ENCODE measurements at regions not wholly inside any gene's neighbourhood (a gene's known extent, or its start where the extent isn't known, plus 50 kb on each side); places are given as distances from the start of the nearest gene placed in this dataset.

DNA sequence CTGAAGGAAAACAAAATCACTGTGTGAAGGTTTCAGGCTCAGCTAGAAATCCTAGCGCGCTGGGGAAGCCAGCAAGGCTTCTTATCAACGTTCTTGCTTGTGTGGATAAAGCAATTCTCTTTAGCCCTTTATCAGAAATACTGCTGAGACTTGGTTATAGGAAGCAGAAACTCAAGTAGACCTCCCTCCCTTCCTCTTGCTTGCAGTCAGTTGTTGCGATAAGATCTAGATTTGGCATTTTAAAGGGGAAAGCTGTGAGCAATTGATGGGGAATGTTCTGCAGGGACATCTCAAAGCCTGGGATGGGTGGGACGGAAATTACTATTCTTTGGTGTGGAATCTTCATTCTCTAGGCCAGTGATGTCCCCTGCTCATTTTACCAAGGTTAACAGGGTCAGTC is 76.4 kb upstream of the ANO4 start:
- TF ChIP-seq TCF12 (IDR thresholded peaks at IDR 0.05; ENCODE audit: low read depth) = no peak
- TF ChIP-seq, protein P1, sequence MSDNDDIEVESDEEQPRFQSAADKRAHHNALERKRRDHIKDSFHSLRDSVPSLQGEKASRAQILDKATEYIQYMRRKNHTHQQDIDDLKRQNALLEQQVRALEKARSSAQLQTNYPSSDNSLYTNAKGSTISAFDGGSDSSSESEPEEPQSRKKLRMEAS (IDR thresholded peaks at IDR 0.05) = no peak
- TF ChIP-seq TEAD4 (IDR thresholded peaks at IDR 0.05) = no peak
- no peak for TF ChIP-seq EP300 (IDR thresholded peaks at IDR 0.05; ENCODE audit: borderline replicate concordance)
- no peak for TF ChIP-seq CREB1 (IDR thresholded peaks at IDR 0.05; ENCODE audit: low read depth)
- TF ChIP-seq, protein P2, sequence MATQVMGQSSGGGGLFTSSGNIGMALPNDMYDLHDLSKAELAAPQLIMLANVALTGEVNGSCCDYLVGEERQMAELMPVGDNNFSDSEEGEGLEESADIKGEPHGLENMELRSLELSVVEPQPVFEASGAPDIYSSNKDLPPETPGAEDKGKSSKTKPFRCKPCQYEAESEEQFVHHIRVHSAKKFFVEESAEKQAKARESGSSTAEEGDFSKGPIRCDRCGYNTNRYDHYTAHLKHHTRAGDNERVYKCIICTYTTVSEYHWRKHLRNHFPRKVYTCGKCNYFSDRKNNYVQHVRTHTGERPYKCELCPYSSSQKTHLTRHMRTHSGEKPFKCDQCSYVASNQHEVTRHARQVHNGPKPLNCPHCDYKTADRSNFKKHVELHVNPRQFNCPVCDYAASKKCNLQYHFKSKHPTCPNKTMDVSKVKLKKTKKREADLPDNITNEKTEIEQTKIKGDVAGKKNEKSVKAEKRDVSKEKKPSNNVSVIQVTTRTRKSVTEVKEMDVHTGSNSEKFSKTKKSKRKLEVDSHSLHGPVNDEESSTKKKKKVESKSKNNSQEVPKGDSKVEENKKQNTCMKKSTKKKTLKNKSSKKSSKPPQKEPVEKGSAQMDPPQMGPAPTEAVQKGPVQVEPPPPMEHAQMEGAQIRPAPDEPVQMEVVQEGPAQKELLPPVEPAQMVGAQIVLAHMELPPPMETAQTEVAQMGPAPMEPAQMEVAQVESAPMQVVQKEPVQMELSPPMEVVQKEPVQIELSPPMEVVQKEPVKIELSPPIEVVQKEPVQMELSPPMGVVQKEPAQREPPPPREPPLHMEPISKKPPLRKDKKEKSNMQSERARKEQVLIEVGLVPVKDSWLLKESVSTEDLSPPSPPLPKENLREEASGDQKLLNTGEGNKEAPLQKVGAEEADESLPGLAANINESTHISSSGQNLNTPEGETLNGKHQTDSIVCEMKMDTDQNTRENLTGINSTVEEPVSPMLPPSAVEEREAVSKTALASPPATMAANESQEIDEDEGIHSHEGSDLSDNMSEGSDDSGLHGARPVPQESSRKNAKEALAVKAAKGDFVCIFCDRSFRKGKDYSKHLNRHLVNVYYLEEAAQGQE (IDR thresholded peaks at IDR 0.05; ENCODE audit: low read depth) = no peak
- TF ChIP-seq ZBTB7A (IDR thresholded peaks at IDR 0.05; ENCODE audit: low read depth) = no peak
- no peak for TF ChIP-seq EGR1 (IDR thresholded peaks at IDR 0.05)
- no peak for TF ChIP-seq FOXM1 (IDR thresholded peaks at IDR 0.05; ENCODE audit: borderline replicate concordance, low read depth)
- no peak for TF ChIP-seq RAD21 (IDR thresholded peaks at IDR 0.05; ENCODE audit: low read depth)

DNA sequence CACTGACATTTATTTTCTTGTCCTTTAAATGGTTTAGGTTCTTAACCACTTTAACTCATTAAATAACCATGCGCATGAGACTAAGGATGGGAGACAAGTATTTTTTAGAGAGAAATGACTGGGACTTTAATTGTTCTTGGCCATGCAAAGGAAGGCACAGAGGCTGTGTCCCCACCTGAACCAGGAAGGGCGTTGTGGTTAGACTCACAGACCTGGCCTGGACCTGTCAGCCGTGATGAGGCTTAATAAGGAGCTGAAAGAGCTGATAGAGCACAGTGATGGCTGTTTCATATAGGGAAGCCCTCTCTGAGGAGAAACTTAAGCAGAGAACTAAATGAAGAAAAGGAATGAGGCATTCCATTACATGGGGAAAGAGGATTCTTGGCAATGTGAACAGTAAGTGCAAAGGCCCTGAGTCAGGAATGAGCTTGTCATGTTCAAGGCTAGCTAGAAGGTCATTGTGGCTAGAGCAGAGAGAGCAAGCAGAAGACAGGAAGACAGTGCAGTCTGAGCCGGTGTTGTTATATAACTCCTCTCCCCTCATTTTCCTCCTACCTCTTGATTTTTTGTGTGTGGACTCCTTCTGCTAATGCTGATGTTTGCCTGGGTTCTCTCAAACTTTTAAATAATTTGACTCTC is 74.4 kb upstream of the ANO4 start:
- TF ChIP-seq TEAD4 (IDR thresholded peaks at IDR 0.05) = no peak
- no peak for TF ChIP-seq ZBTB7A (IDR thresholded peaks at IDR 0.05; ENCODE audit: low read depth)
- no peak for TF ChIP-seq CREB1 (IDR thresholded peaks at IDR 0.05; ENCODE audit: low read depth)
- no peak for TF ChIP-seq EGR1 (IDR thresholded peaks at IDR 0.05)
- TF ChIP-seq NFIC (IDR thresholded peaks at IDR 0.05) = no peak
- TF ChIP-seq EP300 (IDR thresholded peaks at IDR 0.05; ENCODE audit: borderline replicate concordance) = no peak
- TF ChIP-seq, protein P1 (IDR thresholded peaks at IDR 0.05) = no peak
- TF ChIP-seq, protein P3, sequence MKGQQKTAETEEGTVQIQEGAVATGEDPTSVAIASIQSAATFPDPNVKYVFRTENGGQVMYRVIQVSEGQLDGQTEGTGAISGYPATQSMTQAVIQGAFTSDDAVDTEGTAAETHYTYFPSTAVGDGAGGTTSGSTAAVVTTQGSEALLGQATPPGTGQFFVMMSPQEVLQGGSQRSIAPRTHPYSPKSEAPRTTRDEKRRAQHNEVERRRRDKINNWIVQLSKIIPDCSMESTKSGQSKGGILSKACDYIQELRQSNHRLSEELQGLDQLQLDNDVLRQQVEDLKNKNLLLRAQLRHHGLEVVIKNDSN (IDR thresholded peaks at IDR 0.05) = no peak
- TF ChIP-seq, protein P2 (IDR thresholded peaks at IDR 0.05; ENCODE audit: low read depth) = no peak
- no peak for TF ChIP-seq FOXM1 (IDR thresholded peaks at IDR 0.05; ENCODE audit: borderline replicate concordance, low read depth)
- no peak for TF ChIP-seq CEBPB (IDR thresholded peaks at IDR 0.05)
- no peak for TF ChIP-seq YY1 (IDR thresholded peaks at IDR 0.05; ENCODE audit: low read depth)

DNA sequence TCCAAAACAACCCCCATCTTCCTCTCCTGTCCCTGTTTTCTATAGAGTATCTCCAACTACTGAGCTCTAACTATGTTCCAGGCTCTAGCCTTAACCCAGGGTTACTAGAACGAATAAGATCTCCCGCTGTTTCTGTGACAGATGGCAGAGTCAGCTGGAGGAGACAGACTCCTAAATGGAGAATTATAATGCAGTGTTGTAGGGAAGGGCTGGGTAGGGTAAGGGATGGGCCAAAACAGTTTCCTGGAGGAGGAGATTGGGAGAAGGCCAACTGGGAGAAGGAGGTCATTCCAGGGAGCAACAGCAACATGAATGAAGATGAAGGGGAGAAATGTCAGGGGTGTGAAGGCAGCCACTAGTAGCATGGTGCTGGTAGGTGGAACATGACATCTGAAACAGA is 73.4 kb upstream of the ANO4 start:
- TF ChIP-seq EP300 (IDR thresholded peaks at IDR 0.05; ENCODE audit: borderline replicate concordance) = no peak
- TF ChIP-seq CREB1 (IDR thresholded peaks at IDR 0.05; ENCODE audit: low read depth) = no peak
- TF ChIP-seq EGR1 (IDR thresholded peaks at IDR 0.05) = no peak
- TF ChIP-seq, protein P2 (IDR thresholded peaks at IDR 0.05; ENCODE audit: low read depth) = no peak
- TF ChIP-seq TCF12 (IDR thresholded peaks at IDR 0.05; ENCODE audit: low read depth) = no peak
- TF ChIP-seq, protein P3 (IDR thresholded peaks at IDR 0.05) = no peak
- no peak for TF ChIP-seq RAD21 (IDR thresholded peaks at IDR 0.05; ENCODE audit: low read depth)
- no peak for TF ChIP-seq NFIC (IDR thresholded peaks at IDR 0.05)
- TF ChIP-seq, protein P1 (IDR thresholded peaks at IDR 0.05) = no peak
- no peak for TF ChIP-seq CEBPB (IDR thresholded peaks at IDR 0.05)
- no peak for TF ChIP-seq ZBTB7A (IDR thresholded peaks at IDR 0.05; ENCODE audit: low read depth)
- TF ChIP-seq FOXM1 (IDR thresholded peaks at IDR 0.05; ENCODE audit: borderline replicate concordance, low read depth) = no peak
- no peak for TF ChIP-seq TAF1 (IDR thresholded peaks at IDR 0.05; ENCODE audit: low read depth)
- no peak for TF ChIP-seq TEAD4 (IDR thresholded peaks at IDR 0.05)
- TF ChIP-seq YY1 (IDR thresholded peaks at IDR 0.05; ENCODE audit: low read depth) = no peak

DNA sequence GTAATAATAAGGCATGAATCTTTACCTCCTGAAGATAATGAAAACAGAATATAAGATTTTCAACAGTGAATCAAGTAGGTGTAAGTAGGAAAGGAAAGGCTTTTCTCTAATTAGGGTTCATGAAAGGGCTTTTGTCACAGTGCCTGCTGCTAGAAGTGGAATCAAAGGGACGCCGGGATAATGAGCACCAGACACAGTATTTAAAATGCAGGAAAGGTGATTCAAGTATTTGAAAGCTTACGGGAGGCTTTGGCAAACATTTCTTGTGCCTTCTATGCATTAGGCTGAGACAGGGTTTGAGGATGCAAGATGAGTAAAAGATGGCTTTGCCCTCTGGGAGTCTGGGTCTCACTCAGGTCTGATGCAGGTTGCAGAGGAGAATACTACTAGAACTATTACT is 70.5 kb upstream of the ANO4 start:
- TF ChIP-seq ZBTB7A (IDR thresholded peaks at IDR 0.05; ENCODE audit: low read depth) (no peak), FOXM1 (IDR thresholded peaks at IDR 0.05; ENCODE audit: borderline replicate concordance, low read depth) (no peak), TCF12 (IDR thresholded peaks at IDR 0.05; ENCODE audit: low read depth) (no peak)
